ENCODE measurements at regions not wholly inside any gene's neighbourhood (a gene's known extent, or its start where the extent isn't known, plus 50 kb on each side); places are given as distances from the start of the nearest gene placed in this dataset.
"Not testable (repeated sequence)": the region's sequence is repeated elsewhere in the genome, so short reads cannot be mapped to it uniquely, and the experiment has no call there.

DNA sequence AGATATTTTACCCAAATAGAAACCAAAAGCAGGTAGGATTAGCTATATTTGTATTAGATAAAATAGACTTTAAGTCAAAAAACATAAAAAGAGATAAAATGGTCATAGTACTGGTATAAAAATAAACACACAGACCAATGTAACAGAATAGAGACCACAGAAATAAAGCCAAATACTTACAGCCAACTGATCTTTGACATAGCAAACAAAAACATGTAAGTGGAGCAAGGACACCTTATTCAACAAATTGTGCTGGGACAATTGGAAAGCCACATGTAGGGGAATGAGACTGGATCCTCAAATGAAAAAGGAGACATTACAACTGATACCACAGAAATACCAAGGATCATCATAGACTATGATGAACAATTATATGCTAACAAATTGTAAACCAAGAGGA is 94.5 kb upstream of the SIRPG start:
- no peak for DNase-seq

DNA sequence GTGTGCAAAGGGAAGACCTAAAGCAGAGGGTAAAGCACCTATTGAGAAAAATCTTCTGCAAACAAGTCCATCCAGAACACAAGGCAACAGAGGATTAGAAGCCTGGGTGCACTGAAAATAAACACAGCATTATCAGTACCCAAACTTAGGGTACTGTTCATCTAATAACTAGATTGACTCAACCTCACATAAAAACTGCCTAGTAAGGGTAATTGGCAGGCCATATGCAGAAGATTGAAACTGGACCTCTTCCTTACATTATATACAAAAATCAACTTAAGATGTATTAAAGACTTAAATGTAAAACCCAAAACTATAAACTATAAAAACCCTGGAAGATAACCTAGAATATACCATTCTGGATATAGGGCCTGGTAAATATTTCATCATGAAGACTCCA is 91.2 kb upstream of the SIRPG start:
- no peak for DNase-seq

DNA sequence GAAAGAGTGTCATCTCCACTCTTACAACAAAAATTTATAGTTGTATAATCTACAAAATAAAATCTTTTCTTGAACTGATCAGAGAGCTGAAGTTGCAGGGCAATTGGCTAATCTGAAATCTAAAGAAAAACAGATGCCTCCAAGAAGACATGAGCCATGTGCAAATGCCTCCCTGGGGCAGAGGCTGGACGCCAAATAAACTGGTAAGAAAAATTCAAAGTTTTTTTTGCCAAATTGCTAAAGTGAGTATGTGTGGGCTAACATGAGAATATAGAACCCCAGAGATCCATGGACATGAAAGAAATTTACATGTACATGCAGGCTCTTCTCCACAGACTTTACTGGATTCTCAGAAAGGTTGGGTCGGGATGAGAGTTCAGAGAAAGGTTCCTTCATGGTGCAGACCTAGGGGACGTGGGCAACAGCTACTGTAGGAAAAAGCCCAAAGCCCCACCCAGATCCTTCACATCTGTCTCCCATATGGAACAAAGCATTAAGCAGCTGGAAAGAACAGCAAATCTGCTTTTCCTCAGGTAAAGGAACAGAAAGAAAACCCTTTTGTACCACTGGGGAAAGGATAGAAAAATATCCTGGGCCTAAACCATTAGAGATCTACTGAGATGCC is 90.5 kb upstream of the SIRPG start:
- DNase-seq: no peak

DNA sequence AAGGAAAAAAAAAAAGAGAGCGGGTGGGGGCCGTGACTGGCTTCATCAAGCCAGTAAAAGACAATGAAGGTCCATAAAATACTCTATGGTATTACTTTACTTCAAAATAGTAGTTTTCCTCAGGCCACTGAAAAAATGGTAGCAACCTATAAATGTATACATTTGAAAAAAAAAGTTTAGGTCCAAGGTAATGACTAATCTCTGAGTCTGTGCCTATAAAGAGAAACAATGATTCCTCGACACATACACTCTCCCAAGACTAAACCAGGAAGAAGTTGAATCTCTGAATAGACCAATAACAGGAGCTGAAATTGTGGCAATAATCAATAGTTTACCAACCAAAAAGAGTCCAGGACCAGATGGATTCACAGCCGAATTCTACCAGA is 84.5 kb upstream of the SIRPG start:
- DNase-seq: not testable (repeated sequence)

DNA sequence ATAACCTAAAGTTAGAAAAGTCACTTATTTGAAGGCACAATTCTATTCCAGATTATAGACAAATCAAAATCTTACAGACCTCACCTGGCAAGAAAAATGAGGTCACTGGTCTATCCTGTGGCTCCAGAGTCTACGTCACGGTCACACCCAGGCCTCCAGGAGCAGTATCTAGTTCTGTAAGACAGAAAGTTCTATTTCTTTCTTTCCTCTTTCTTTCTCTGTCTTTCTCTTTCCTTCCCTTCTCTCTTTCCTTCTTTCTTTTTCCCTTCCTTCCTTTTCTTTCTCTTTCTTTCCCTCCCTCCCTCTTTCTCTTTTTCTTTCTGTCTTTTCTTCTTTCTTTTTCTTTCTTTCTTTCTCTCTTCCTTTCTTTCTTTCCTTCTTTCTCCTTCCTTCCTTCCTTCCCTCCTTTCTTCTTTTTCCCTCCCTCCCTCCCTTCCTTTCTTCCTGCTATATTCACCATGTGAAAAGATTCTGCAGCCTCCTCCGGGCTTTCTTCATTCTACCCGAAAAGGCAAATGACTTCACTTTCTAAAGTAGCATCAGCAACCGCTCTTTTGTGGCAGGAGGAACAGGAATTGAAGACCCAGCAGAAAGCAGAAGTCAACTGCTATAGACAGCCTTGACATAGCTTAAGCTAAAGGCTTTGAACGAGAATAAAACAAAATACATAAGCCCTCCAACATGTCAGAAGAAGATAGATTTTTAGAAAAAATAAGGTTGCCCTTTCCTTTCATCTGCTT is 83.9 kb upstream of the SIRPG start:
- DNase-seq: no peak

DNA sequence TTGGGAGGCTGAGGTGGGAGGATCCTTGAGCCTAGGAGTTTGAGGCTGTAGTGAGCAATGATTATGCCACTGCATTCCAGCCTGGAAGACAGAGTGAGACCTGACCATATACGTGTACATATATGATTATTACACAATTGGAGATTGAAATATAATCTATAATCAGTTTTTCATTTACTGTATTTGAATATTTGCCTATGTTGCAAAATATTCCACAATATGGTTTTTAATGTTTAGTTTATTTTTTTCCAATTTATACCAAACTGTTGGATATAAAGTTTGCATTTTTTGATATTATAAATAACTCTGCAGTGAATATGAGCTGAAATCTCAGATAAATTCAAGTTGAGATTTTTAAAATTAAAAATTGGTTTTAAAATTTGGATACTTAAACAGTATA is 79.6 kb upstream of the SIRPG start:
- no peak for DNase-seq

DNA sequence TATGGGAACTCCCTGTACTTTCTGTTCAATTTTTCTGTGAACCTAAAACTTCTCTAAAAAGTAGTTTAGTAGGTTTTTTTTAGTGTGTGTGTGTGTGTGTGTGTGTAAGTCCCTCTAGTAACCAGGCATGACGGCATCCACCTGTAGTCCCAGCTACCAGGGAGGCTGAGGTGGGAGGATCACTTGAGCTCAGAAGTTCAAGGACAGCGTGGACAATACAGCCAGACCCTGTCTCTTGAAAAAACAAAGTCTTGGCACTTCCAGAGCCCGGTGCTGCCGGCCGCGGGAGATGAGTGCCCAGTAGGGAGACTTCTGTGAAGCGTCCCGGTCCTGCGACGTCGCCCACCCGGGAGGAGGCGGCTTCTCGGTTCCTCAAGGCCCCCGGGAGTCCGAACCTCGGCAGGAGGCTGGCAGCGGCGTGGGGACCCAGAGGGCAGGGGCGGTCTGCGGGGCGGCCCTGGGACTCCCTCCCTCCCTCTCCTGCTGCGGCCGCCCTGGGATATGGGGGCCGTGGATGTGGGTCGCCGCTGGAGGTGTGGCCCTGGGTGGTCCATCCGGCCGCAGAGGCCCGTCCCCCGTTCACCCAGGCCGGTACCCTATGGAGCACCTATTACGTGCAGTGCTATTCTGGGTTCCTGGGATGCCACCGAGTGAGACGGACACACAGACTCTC is 78.0 kb upstream of the SIRPG start:
- DNase-seq: no peak

DNA sequence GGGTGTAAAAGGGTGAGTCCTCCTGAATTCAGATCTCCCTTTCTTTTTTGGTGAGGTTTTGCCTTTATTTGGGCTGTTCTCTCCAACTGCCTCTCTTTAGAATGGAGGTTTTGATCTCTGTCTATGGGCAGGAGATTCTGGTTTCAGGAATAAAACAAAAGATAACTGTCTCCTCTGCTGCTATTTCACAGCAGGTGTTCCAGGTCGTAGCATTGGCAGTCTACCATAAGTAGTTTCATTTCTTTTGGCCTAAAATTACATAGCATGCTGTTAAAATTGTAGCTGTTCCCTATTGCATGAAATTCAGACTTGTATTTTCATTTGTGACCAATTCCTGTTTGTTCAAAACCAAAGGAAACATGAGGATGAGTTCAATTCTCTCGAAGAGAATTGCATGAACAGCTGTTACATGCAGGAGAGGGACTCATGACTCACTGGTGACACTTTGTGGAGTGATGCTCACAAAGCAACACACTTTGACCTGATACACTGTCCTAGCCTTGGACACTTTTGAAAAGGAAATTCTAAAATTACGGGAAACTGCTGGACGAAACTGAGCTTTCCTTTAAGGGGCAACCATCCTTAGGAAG is 76.8 kb upstream of the SIRPG start:
- no peak for DNase-seq

DNA sequence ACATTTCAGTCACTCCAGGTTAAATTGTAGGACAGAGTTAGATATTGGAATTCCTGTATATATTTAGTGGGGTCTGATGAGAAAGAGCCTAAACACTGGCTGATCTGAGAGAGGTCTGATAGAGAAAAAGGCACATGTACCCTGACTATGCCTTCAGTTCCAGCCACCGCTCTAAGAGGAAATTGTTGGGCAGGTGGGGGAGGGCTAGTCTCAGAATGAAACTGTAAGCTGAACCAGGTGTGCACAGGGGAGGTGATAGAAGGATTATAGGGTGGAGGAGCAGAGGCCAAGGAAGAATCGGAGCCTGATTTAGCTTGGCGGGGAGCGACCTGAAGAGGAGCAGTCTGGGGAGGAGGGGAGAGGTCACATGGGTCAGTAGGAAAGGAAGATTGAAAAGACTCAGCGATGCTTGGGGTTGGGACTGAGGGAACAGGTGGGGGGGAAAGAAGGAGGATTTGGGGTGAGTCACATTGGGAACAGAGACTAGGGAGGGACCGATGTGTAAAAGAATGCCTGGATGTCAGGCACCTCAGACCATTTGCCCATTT is 74.3 kb upstream of the SIRPG start:
- DNase-seq: not testable (repeated sequence)

DNA sequence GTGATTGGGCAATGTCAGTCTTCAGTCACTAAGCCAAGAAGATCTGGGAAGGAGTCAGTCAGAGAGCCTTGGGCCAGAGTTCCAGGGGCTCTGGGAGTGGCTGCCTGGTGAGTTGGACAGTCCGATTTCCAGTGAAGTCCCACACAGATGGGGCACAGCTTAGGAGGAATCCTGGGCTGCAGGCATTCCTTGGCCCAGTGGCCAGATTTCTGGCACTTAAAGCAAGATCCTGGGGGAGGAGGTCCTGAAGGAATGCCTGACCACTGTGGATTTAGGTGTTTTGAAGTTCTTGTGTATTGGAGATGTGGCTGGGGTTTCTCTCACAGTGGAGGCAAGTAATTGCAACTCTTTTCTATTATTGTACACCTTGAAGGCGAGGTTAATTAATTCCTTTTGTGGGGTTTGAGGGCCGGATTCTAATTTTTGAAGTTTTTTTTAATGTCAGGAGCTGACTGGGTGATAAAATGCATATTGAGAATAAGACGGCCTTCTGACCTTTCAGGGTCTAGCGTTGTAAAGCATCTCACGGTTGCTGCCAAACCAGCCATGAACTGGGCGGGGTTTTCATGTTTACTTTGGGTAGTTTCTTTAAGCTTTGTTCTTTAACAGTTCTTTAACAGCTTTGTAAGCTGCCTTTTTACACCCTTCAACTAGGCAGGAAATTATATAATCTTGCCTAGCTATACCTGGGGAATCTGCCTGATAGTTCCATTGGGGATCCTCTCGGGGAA is 73.6 kb upstream of the SIRPG start:
- DNase-seq: not testable (repeated sequence)

DNA sequence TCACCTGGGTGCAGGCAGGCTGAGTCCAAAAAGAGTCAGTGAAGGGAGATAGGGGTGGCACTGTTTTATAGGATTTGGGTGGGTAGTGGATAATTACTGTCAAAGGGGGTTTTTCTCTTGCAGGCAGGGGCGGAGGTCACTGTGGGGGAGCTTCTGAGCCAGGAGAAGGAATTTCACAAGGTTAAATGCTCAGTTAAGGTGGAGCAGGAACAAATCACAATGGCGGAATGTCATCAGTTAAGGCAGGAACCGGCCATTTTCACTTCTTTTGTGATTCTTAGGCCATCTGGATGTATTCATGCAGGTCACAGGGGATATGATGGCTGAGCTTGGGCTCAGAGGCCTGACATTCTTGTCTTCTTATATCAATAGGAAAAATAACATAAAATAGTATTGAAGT is 69.7 kb upstream of the SIRPG start:
- not testable (repeated sequence) for DNase-seq

DNA sequence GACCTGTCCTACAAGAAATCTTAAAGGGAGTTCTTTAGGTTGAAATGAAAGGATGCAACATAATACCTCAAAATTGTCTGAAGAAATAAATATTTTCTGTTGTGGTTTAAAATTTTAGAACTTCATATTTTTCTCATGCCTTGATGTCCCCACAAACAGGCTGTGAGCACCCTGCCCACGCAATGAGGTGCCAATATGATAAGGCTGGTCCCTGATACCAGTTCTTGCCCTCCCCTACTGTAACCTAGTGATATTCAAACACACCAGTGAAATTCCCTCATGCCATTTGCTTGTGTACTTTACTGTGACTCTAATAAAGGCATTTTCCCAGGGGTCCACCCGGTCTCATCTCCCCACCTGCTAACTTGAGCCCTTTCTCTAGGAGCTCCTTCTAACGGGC is 67.3 kb upstream of the SIRPG start:
- DNase-seq: no peak

DNA sequence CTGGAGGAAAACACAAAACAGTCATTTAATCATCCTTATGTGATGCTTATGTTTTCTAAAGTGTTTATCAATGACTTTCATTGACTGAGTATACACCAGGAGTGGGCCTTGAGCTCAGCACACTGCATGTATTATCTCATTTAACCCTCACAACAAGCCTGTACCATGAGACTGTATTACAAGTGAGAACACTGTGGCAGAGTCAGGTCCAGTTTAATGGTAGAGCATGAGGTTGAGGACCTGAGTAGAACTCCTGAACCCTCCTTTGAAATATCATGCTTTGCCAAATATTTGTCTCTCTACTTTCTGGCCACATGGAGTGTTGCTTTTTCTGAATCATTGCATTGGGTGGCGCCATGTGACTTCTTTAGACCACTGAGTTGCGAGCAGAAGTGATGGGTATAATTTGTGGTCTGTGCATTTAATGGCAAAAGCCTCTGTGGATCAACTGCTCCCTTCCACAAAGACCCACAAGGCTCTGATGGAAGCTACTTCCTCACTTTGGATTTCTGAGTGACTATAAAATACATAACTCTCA is 65.0 kb upstream of the SIRPG start:
- no peak for DNase-seq

DNA sequence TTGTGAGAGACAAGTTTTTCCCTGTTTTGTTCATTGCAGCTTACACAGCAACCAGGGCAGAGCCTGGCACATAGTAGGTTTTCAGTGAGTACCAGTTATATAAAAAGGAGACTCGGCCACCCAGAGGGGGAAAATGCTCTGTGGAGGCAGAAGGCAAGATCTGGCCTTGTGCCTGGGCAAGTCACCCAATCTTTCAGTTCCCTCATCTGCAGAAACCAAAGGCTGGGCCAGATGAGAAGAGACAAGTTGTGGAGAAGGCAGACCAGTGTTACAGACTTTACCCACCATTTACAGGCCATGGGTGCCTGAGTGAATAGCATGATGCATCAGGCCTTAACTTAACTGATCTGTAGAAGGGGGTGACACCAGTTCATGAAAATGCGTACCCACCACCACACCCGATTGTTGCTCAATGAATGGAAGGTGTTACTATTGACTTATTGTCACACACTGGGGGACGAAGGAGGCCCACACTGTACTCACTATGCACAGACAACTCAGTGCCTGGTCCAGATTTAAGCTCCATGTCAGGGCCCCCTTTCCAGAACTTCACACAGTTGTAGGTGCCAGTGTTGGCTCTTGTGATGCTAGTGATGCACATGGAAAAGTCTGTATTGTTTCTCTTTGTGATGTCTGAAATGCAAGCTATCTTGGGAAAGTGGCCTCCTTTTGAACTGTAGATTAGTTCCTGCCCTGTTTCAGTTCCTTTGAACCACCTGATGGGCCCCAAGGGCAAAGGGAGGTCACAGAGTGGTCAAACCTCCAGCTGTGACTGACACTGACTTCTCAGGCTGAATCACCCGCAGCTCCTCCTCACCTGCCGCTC is 64.3 kb upstream of the SIRPG start:
- no peak for DNase-seq

DNA sequence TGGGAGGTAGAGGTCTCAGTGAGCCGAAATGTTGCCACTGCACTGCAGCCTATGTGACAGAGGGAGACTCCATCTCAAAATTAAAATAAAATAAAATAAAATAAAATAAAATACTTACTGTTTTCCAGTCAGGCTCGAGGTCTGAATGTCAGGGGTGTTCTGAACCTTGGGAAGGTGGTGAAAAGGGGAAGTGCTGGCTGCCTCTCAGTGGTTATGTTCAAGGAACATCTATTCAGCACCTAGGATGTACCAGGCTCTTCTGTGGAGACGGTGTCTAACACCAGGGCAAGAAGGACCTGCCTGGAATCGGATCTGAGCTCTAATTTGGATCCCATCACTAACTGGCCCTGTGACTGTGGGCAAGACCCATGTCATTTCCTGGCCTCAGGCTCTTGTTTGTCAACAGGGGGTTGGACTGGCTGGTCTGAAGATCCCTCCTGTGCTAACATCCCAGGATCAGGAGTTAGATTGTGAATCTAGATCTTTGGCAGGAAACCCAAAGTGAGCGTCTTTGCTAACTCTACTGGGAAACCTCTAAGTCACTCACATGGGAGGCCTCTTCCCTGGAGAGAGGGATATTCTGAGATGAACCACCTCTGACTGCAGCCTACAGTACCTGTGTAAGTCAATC is 63.4 kb upstream of the SIRPG start:
- no peak for DNase-seq

DNA sequence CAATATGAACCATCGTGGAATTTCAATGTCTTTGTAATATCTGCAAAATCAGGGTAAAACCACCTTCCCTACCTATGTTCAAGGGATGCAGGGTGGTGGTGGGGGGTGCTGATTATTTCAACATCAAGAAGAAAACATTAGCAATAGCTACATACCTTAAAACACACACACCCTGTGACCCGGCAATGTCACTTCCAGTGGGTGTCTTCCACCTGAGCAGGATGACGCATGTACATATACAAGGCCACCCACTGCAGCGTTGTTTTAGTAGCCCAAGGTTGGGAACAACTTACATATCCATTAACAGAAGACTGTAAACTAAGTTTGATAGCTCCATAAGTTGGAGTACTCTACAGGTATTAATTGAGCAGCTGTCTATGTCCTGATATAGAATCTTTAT is 62.6 kb upstream of the SIRPG start:
- DNase-seq: no peak

DNA sequence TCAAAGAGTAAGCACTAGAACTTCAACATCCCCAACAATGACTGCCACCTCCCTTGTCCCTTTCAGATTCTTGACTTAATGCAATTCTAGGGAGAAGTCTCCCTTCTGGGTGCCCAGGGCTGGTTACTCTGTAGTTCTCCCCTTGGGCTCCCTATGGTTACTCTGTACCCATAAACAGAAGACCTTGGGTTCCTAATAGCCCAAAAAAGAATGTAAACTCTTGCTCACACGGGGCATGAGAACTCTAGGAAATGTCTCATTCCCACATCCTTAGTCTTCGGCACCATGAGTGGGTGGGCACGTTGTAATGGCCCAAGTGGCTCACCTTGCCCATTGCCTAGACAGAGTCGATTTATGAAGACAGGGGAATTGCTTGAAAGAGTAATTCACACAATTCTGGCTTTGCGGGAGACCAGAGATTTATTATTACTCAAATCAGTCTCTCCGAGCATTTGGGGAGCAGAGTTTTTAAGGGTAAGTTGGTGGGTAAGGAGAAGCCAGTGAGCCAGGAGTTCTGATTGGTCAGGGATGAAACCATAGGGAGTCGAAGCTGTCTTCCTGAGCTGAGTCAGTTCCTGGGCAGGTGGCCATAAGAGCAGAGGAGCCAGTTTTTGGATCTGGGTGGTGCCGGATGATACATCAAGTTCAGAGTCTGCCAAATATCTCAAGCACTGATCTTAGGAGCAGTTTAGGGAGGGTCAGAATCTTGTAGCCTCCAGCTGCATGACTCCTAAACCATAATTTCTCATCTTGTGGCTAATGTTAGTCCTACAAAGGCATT is 61.2 kb upstream of the SIRPG start:
- DNase-seq: no peak

DNA sequence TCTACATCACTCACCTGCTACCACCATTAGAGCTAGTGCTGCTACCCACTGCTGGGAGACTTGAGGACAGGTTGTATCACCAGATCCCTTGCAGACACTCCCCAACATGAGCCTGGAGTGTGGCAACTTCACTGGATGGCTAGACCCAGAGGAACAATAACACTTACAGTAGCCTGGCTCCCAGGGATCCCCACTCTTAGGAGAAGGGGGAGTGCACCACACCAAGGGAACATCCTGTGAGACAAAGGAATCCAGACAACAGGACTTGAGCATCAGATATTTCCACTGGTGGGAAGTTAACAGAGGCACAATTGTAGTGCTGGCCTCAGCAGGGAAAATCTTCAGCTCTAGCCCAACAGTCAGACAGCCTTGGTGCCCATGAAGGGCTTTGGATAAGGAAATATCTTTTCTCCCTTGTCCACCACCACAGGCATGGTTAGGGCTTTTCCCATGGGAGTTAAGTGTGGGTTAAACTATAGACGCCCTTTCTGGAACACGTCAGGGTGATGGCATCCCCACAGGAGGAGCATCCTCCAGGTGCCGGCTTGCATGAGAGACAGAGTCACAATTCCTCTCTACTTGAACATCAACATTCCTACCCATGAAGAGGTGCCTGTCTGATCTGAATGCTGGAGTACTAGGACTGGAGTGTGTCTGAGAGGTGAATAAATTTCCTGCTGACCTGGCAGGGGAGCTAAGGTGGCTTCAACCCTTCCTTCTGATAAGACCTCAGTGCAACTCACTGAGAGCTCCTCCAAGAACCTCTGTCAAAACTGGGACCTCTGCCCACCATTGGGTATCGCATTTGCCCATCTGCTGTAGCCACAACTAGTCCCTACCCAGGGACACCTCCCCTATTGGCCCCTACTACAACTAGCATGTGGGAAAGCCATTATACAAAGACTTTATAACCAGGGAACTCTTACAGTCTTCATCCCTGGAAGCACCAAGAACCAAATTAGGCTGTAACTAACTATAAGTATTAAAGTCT is 55.4 kb upstream of the SIRPG start:
- no peak for DNase-seq
